ENCODE measurements at regions not wholly inside any gene's neighbourhood (a gene's known extent, or its start where the extent isn't known, plus 50 kb on each side); places are given as distances from the start of the nearest gene placed in this dataset.
A peak's percentile ranks its signal among the peaks of the same experiment; 100 is the strongest.

GRCh38 chr6:156410649-156411048 is 366.5 kb upstream of the ARID1B start:
- H3K9me3 ChIP-seq (ENCODE audit: control insufficient read depth in 1 of 2, insufficient read depth in 1 of 2, low read depth in 1 of 2, low read length in 2 of 2), result no peaks in the 10 kb centered on the region
- peak; percentile 60; the same call in 1 of the 2 replicates for ATAC-seq
- H3K27me3 ChIP-seq (ENCODE audit: insufficient read depth, low read length), result no peaks in the 10 kb centered on the region
- H3K4me1 ChIP-seq (ENCODE audit: control insufficient read depth in 1 of 2, insufficient read depth in 2 of 2, low read length in 2 of 2), result no peaks in the 10 kb centered on the region
- ChIA-PET CTCF (interaction anchor here (0.7 kb wide), 1 partner anchor 35 kb away, joined by 3 read pairs; no protein-coding TSS in a partner anchor), POLR2A (no interaction called here), RAD21 (ENCODE audit: low non-redundant PET in 1 of 2, low total read pairs in 2 of 2, uncharacterized antibody in 2 of 2, unreplicated experiment in 2 of 2) (no interaction called here)
- no peaks in the 10 kb centered on the region for H3K36me3 ChIP-seq (ENCODE audit: control insufficient read depth in 1 of 2, insufficient read depth in 2 of 2, low read length in 2 of 2)
- H3K9me2 ChIP-seq (ENCODE audit: insufficient read depth), result no peaks in the 10 kb centered on the region
- H4K20me1 ChIP-seq (ENCODE audit: insufficient read depth), result no peaks in the 10 kb centered on the region
- H3K4me3 ChIP-seq (replicated peaks in 1 of 2; ENCODE audit: low read depth in 1 of 2, low read length in 2 of 2), result no peak overlapping the region
- no peak overlapping the region for H2AFZ ChIP-seq (ENCODE audit: low read depth, low read length, poor library complexity, severe bottlenecking)
- H3K4me2 ChIP-seq (ENCODE audit: low read length), result no peak overlapping the region
- no peak overlapping the region for H3K9ac ChIP-seq (ENCODE audit: low read length)
- H3K79me2 ChIP-seq (ENCODE audit: insufficient read depth, low read length), result no peaks in the 10 kb centered on the region
- intact Hi-C loops (cut with micrococcal nuclease), result no loop called here
- TF ChIP-seq ZFX (IDR thresholded peaks at IDR 0.05) (no peak), RAD21 (IDR thresholded peaks at IDR 0.05; ENCODE audit: low read depth) (no peak), POLR2AphosphoS5 (IDR thresholded peaks at IDR 0.05; ENCODE audit: low read depth, low read length) (no peak)
- TF ChIP-seq, protein P1, sequence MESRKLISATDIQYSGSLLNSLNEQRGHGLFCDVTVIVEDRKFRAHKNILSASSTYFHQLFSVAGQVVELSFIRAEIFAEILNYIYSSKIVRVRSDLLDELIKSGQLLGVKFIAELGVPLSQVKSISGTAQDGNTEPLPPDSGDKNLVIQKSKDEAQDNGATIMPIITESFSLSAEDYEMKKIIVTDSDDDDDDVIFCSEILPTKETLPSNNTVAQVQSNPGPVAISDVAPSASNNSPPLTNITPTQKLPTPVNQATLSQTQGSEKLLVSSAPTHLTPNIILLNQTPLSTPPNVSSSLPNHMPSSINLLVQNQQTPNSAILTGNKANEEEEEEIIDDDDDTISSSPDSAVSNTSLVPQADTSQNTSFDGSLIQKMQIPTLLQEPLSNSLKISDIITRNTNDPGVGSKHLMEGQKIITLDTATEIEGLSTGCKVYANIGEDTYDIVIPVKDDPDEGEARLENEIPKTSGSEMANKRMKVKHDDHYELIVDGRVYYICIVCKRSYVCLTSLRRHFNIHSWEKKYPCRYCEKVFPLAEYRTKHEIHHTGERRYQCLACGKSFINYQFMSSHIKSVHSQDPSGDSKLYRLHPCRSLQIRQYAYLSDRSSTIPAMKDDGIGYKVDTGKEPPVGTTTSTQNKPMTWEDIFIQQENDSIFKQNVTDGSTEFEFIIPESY (IDR thresholded peaks at IDR 0.05; ENCODE audit: extremely low read depth, insufficient replicate concordance, low read length), result no peak
- TF ChIP-seq, protein P2, sequence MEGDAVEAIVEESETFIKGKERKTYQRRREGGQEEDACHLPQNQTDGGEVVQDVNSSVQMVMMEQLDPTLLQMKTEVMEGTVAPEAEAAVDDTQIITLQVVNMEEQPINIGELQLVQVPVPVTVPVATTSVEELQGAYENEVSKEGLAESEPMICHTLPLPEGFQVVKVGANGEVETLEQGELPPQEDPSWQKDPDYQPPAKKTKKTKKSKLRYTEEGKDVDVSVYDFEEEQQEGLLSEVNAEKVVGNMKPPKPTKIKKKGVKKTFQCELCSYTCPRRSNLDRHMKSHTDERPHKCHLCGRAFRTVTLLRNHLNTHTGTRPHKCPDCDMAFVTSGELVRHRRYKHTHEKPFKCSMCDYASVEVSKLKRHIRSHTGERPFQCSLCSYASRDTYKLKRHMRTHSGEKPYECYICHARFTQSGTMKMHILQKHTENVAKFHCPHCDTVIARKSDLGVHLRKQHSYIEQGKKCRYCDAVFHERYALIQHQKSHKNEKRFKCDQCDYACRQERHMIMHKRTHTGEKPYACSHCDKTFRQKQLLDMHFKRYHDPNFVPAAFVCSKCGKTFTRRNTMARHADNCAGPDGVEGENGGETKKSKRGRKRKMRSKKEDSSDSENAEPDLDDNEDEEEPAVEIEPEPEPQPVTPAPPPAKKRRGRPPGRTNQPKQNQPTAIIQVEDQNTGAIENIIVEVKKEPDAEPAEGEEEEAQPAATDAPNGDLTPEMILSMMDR (IDR thresholded peaks at IDR 0.05 in 2 of 3, conservative IDR thresholded peaks at IDR 0.05 in 1 of 3; ENCODE audit: borderline replicate concordance in 1 of 3, insufficient read depth in 1 of 3, low read depth in 2 of 3, low read length in 2 of 3), result peak in 2 of 3 experiments; percentile 25 to 43; a peak in 2 of 6 replicates
- BruUV-seq (replicated peaks), result no TSS peak
- H3K27ac ChIP-seq (ENCODE audit: low read depth, low read length), result no peak overlapping the region
- DNase-seq (ENCODE audit: low read depth, low spot score), result no peak
